ENCODE measurements at regions not wholly inside any gene's neighbourhood (a gene's known extent, or its start where the extent isn't known, plus 50 kb on each side); places are given as distances from the start of the nearest gene placed in this dataset.

DNA sequence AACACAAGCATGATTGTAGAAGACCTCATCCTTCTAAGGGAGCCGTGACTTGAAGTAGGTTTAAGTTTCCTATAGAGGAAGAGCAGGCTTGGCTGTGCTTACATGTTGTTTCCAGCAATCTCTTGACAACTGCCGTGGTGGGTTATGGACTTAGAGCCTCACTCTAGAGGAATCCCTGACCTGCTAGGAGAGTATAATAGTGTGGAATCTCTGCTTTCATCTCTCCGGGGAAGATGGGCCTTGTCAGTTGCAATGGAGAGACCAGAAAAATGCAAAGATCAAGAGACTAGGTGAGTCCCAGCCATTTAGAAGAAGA lies 137.6 kb downstream of the MIS18A start:
- H3K9me3 ChIP-seq (ENCODE audit: control insufficient read depth, low read depth, low read length) = peaks cover 4% of the 10 kb centered on the region
- H4K20me1 ChIP-seq (ENCODE audit: control insufficient read depth, extremely low read depth, insufficient read depth, low read length) = no peaks in the 10 kb centered on the region
- FAIRE-seq (no peak), DNase-seq (ENCODE audit: low read depth, low spot score) (no peak)
- H3K9me1 ChIP-seq (ENCODE audit: control insufficient read depth, extremely low read depth, insufficient read depth, low read length) = no peaks in the 10 kb centered on the region
- dilution Hi-C loops (cut with MboI; ENCODE audit: extremely low pct_ligation_motif_present, low sequenced_read_pairs) = no loop called here
- no peak overlapping the region for H2AFZ ChIP-seq (ENCODE audit: control insufficient read depth, low read length)
- H3K4me2 ChIP-seq (ENCODE audit: control insufficient read depth, extremely low read depth, insufficient read depth, low read depth, low read length) = no peak overlapping the region
- H3K27me3 ChIP-seq (ENCODE audit: control insufficient read depth, extremely low read depth, insufficient read depth, low read length) = no peaks in the 10 kb centered on the region
- no peak overlapping the region for H3K9ac ChIP-seq (ENCODE audit: control insufficient read depth, extremely low read depth, insufficient read depth, low read length)
- no peak overlapping the region for H3K4me3 ChIP-seq (ENCODE audit: control insufficient read depth in 2 of 3, extremely low read depth in 1 of 3, insufficient read depth in 2 of 3, low read depth in 1 of 3, low read length in 3 of 3)
- H3K79me2 ChIP-seq (ENCODE audit: control insufficient read depth, insufficient read depth, low read length) = no peaks in the 10 kb centered on the region
- no peak for TF ChIP-seq EZH2 (IDR thresholded peaks at IDR 0.05; ENCODE audit: low read length)
- TF ChIP-seq, protein P1, sequence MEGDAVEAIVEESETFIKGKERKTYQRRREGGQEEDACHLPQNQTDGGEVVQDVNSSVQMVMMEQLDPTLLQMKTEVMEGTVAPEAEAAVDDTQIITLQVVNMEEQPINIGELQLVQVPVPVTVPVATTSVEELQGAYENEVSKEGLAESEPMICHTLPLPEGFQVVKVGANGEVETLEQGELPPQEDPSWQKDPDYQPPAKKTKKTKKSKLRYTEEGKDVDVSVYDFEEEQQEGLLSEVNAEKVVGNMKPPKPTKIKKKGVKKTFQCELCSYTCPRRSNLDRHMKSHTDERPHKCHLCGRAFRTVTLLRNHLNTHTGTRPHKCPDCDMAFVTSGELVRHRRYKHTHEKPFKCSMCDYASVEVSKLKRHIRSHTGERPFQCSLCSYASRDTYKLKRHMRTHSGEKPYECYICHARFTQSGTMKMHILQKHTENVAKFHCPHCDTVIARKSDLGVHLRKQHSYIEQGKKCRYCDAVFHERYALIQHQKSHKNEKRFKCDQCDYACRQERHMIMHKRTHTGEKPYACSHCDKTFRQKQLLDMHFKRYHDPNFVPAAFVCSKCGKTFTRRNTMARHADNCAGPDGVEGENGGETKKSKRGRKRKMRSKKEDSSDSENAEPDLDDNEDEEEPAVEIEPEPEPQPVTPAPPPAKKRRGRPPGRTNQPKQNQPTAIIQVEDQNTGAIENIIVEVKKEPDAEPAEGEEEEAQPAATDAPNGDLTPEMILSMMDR (optimal IDR thresholded peaks at IDR 0.05 in 1 of 3, IDR thresholded peaks at IDR 0.05 in 1 of 3, conservative IDR thresholded peaks at IDR 0.05 in 1 of 3; ENCODE audit: extremely low read depth in 1 of 3, insufficient read depth in 2 of 3, low read length in 3 of 3) = no peak
- no peaks in the 10 kb centered on the region for H3K4me1 ChIP-seq (ENCODE audit: control insufficient read depth, extremely low read depth, insufficient read depth, low read length)
- no peaks in the 10 kb centered on the region for H3K36me3 ChIP-seq (ENCODE audit: control insufficient read depth in 2 of 2, extremely low read depth in 1 of 2, insufficient read depth in 2 of 2, low read length in 2 of 2)
- no peak overlapping the region for H3K27ac ChIP-seq (ENCODE audit: control insufficient read depth, insufficient read depth, low read length)

- no peak overlapping the region for H3K27ac ChIP-seq (ENCODE audit: control insufficient read depth, insufficient read depth, low read length)
- DNase-seq (ENCODE audit: low read depth, low spot score) (no peak), FAIRE-seq (no peak)
- no peak for TF ChIP-seq EZH2 (IDR thresholded peaks at IDR 0.05; ENCODE audit: low read length)
- TF ChIP-seq, protein P1 (optimal IDR thresholded peaks at IDR 0.05 in 1 of 3, IDR thresholded peaks at IDR 0.05 in 1 of 3, conservative IDR thresholded peaks at IDR 0.05 in 1 of 3; ENCODE audit: extremely low read depth in 1 of 3, insufficient read depth in 2 of 3, low read length in 3 of 3) = no peak
- H3K4me1 ChIP-seq (ENCODE audit: control insufficient read depth, extremely low read depth, insufficient read depth, low read length) = no peaks in the 10 kb centered on the region
- H2AFZ ChIP-seq (ENCODE audit: control insufficient read depth, low read length) = no peak overlapping the region
- no peak overlapping the region for H3K4me3 ChIP-seq (ENCODE audit: control insufficient read depth in 2 of 3, extremely low read depth in 1 of 3, insufficient read depth in 2 of 3, low read depth in 1 of 3, low read length in 3 of 3)
- no peaks in the 10 kb centered on the region for H3K27me3 ChIP-seq (ENCODE audit: control insufficient read depth, extremely low read depth, insufficient read depth, low read length)
- no peak overlapping the region for H3K4me2 ChIP-seq (ENCODE audit: control insufficient read depth, extremely low read depth, insufficient read depth, low read depth, low read length)
- no peaks in the 10 kb centered on the region for H3K36me3 ChIP-seq (ENCODE audit: control insufficient read depth in 2 of 2, extremely low read depth in 1 of 2, insufficient read depth in 2 of 2, low read length in 2 of 2)
- no peak overlapping the region for H3K9ac ChIP-seq (ENCODE audit: control insufficient read depth, extremely low read depth, insufficient read depth, low read length)
- peaks cover 4% of the 10 kb centered on the region for H3K9me3 ChIP-seq (ENCODE audit: control insufficient read depth, low read depth, low read length)
- dilution Hi-C loops (cut with MboI; ENCODE audit: extremely low pct_ligation_motif_present, low sequenced_read_pairs) = no loop called here
- H3K79me2 ChIP-seq (ENCODE audit: control insufficient read depth, insufficient read depth, low read length) = no peaks in the 10 kb centered on the region
- no peaks in the 10 kb centered on the region for H4K20me1 ChIP-seq (ENCODE audit: control insufficient read depth, extremely low read depth, insufficient read depth, low read length)
- H3K9me1 ChIP-seq (ENCODE audit: control insufficient read depth, extremely low read depth, insufficient read depth, low read length) = no peaks in the 10 kb centered on the region
Observed at GRCh38 chr21:32140604-32141317, 138.1 kb downstream of the MIS18A start.

Measured in keratinocyte (primary cell).